Adrenal gland (tissue), 5 donors: ENCODE measurements at regions not wholly inside any gene's neighbourhood (a gene's known extent, or its start where the extent isn't known, plus 50 kb on each side); places are given as distances from the start of the nearest gene placed in this dataset.

ENCODE experiments used
- POLR2A ChIP-seq, 2 donors: fragments of 450-650 bp; IDR thresholded peaks; one replicate each; pipeline ENCODE4 v1.6.1; 2017; ENCODE audit warnings: antibody characterized with exemption in 2 of 2, mild to moderate bottlenecking in 2 of 2, moderate library complexity in 1 of 2
- TF ChIP-seq, protein P1 (sequence below), 6 experiments: fragments of 450-650 bp in 4 of 6; fragments of 200-600 bp in 2 of 6; sonication (generic) in 1 of 6; IDR thresholded peaks; 1 replicate in 5 of 6; 2 replicates in 1 of 6; pipeline versions ENCODE4 v1.5.1 to v1.8.0; 2016 to 2021; ENCODE audit warnings: antibody characterized with exemption in 6 of 6, mild to moderate bottlenecking in 2 of 6, moderate library complexity in 1 of 6
- donor health status: DM: no; HTN: no; CAD: no.

DNA sequence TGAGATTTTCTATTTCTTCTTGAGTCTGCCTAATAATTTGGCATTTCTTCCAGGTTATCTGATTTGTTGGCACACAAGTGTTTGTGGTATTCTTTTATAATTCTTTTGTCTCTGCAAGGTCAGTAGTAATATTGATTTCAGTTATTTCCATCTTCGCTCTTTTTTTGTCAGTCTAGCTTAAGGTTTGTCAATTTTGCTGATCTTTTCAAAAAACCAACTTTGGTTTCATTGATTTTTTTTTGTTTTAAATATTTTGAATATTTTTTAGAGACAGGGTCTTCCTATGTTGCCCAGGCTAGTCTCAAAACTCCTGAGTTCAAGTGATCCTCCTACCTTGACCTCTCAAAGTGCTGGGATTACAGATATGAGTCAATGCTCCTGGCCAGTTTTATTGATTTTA, 162.8 kb downstream of the BARX1 start:
- TF ChIP-seq, protein P1, sequence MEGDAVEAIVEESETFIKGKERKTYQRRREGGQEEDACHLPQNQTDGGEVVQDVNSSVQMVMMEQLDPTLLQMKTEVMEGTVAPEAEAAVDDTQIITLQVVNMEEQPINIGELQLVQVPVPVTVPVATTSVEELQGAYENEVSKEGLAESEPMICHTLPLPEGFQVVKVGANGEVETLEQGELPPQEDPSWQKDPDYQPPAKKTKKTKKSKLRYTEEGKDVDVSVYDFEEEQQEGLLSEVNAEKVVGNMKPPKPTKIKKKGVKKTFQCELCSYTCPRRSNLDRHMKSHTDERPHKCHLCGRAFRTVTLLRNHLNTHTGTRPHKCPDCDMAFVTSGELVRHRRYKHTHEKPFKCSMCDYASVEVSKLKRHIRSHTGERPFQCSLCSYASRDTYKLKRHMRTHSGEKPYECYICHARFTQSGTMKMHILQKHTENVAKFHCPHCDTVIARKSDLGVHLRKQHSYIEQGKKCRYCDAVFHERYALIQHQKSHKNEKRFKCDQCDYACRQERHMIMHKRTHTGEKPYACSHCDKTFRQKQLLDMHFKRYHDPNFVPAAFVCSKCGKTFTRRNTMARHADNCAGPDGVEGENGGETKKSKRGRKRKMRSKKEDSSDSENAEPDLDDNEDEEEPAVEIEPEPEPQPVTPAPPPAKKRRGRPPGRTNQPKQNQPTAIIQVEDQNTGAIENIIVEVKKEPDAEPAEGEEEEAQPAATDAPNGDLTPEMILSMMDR (IDR thresholded peaks at IDR 0.05) = no peak
- no peak for TF ChIP-seq POLR2A (IDR thresholded peaks at IDR 0.05)
